ENCODE measurements at regions not wholly inside any gene's neighbourhood (a gene's known extent, or its start where the extent isn't known, plus 50 kb on each side); places are given as distances from the start of the nearest gene placed in this dataset.

DNA sequence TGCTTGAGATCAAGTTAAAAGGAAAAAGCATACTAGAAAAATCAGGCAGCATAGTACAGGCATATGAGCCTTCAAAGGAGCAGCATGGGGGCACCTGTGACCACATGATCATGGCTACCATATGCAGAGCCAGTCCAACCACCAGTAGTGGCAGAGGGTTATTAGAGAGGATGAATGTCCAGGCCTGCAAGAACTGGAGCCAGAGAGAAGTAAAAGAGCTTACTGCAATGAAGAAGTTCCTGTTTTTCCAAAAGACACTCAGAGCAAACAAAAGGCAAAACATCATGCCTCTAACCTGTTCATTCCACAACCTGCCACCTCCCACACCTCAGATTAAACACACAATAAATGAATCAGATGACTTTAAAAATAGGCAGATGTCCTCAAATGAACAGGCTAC lies 99.6 kb upstream of the NAMPT start:
- Histone ChIP-seq H3F3A (ENCODE audit: insufficient read depth, low read length) (no peaks in the 10 kb centered on the region), H3K27ac (ENCODE audit: low read depth, low read length, poor library complexity, severe bottlenecking) (no peak overlapping the region), H4K20me1 (ENCODE audit: insufficient read depth, low read length) (no peaks in the 10 kb centered on the region)

DNA sequence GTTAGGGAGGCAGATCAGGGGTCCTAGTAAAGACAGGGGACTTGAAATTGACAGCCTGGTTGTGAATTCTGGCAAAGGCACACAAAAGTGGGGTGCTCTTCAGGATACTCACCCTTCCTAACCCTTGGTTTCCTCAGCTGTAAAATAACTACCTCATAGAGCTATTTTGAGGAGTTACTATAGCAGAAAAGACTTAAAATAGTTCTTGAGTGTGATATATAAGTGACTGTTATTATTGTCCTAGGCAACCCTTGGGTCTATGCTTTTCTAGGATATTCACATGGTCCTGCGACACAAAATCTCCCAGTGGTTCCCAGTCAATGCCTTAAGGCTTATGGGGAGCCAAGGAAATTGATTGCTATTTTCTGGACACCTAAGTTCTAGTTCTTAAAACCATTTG lies 98.1 kb upstream of the NAMPT start:
- H3K27me3 ChIP-seq (ENCODE audit: insufficient read depth, low read length) = peaks cover 7% of the 10 kb centered on the region; the same call in 1 of the 2 replicates

More for the DNA sequence above, 99.6 kb upstream of the NAMPT start:
- H3K9me2 ChIP-seq (ENCODE audit: low read depth, low read length) = no peaks in the 10 kb centered on the region
- no peaks in the 10 kb centered on the region for H3K9me3 ChIP-seq (ENCODE audit: low read length)
- no peak overlapping the region for H3K4me3 ChIP-seq (ENCODE audit: low read depth, low read length, poor library complexity, severe bottlenecking)
- TF ChIP-seq EZH2 (IDR thresholded peaks at IDR 0.05; ENCODE audit: borderline replicate concordance, low read length) = no peak
- TF ChIP-seq, protein P1, sequence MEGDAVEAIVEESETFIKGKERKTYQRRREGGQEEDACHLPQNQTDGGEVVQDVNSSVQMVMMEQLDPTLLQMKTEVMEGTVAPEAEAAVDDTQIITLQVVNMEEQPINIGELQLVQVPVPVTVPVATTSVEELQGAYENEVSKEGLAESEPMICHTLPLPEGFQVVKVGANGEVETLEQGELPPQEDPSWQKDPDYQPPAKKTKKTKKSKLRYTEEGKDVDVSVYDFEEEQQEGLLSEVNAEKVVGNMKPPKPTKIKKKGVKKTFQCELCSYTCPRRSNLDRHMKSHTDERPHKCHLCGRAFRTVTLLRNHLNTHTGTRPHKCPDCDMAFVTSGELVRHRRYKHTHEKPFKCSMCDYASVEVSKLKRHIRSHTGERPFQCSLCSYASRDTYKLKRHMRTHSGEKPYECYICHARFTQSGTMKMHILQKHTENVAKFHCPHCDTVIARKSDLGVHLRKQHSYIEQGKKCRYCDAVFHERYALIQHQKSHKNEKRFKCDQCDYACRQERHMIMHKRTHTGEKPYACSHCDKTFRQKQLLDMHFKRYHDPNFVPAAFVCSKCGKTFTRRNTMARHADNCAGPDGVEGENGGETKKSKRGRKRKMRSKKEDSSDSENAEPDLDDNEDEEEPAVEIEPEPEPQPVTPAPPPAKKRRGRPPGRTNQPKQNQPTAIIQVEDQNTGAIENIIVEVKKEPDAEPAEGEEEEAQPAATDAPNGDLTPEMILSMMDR (IDR thresholded peaks at IDR 0.05; ENCODE audit: low read length) = no peak
- no peaks in the 10 kb centered on the region for H3K79me2 ChIP-seq (ENCODE audit: insufficient read depth, low read length)
- H3K4me2 ChIP-seq (ENCODE audit: low read length) = no peak overlapping the region
- H2AFZ ChIP-seq (ENCODE audit: low read length) = no peak overlapping the region
- H3K9ac ChIP-seq (ENCODE audit: low read length) = no peak overlapping the region
- H3K36me3 ChIP-seq (ENCODE audit: insufficient read depth, low read length) = no peaks in the 10 kb centered on the region
- H3K4me1 ChIP-seq (ENCODE audit: insufficient read depth, low read length, severe bottlenecking) = no peaks in the 10 kb centered on the region
- H3K27me3 ChIP-seq (ENCODE audit: insufficient read depth, low read length) = peaks cover 7% of the 10 kb centered on the region

DNA sequence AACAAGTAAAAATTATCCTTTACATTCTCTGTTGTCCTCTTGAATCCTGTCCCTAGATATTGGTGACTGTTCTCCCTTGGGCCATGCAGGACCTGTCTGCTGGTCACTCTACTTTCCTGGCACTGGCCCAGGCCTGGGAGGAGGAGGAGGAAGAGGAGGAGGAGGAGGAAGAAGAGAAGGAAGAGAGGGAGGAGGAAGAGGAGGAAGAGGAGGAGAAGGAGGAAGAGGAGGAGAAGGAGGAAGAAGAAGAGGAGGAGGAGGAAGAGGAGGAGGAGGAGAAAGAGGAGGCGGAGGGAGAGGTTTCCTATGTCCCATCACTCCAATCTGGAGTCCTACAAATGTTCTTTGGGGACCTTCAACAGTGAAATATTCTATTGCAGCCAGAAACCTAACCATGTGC lies 97.3 kb upstream of the NAMPT start:
- Histone ChIP-seq H3K27me3 (ENCODE audit: insufficient read depth, low read length) (peaks cover 7% of the 10 kb centered on the region; the same call in 1 of the 2 replicates), H3K9me3 (ENCODE audit: low read length) (no peaks in the 10 kb centered on the region), H3K4me3 (ENCODE audit: low read depth, low read length, poor library complexity, severe bottlenecking) (no peak overlapping the region), H3K9me2 (ENCODE audit: low read depth, low read length) (no peaks in the 10 kb centered on the region), H2AFZ (ENCODE audit: low read length) (no peak overlapping the region), H4K20me1 (ENCODE audit: insufficient read depth, low read length) (no peaks in the 10 kb centered on the region), H3K79me2 (ENCODE audit: insufficient read depth, low read length) (no peaks in the 10 kb centered on the region), H3K4me1 (ENCODE audit: insufficient read depth, low read length, severe bottlenecking) (no peaks in the 10 kb centered on the region), H3K27ac (ENCODE audit: low read depth, low read length, poor library complexity, severe bottlenecking) (no peak overlapping the region), H3K9ac (ENCODE audit: low read length) (no peak overlapping the region), H3F3A (ENCODE audit: insufficient read depth, low read length) (no peaks in the 10 kb centered on the region), H3K36me3 (ENCODE audit: insufficient read depth, low read length) (no peaks in the 10 kb centered on the region), H3K4me2 (ENCODE audit: low read length) (no peak overlapping the region)
- TF ChIP-seq EZH2 (IDR thresholded peaks at IDR 0.05; ENCODE audit: borderline replicate concordance, low read length) = no peak
- TF ChIP-seq, protein P1 (IDR thresholded peaks at IDR 0.05; ENCODE audit: low read length) = no peak

More for the DNA sequence above, 98.1 kb upstream of the NAMPT start:
- no peaks in the 10 kb centered on the region for H4K20me1 ChIP-seq (ENCODE audit: insufficient read depth, low read length)
- H3K4me2 ChIP-seq (ENCODE audit: low read length) = no peak overlapping the region
- H3K27ac ChIP-seq (ENCODE audit: low read depth, low read length, poor library complexity, severe bottlenecking) = no peak overlapping the region
- H3K9me2 ChIP-seq (ENCODE audit: low read depth, low read length) = no peaks in the 10 kb centered on the region
- H3F3A ChIP-seq (ENCODE audit: insufficient read depth, low read length) = no peaks in the 10 kb centered on the region
- no peaks in the 10 kb centered on the region for H3K36me3 ChIP-seq (ENCODE audit: insufficient read depth, low read length)
- H3K9ac ChIP-seq (ENCODE audit: low read length) = no peak overlapping the region
- no peaks in the 10 kb centered on the region for H3K4me1 ChIP-seq (ENCODE audit: insufficient read depth, low read length, severe bottlenecking)
- H3K9me3 ChIP-seq (ENCODE audit: low read length) = no peaks in the 10 kb centered on the region
- TF ChIP-seq, protein P1 (IDR thresholded peaks at IDR 0.05; ENCODE audit: low read length) = no peak
- TF ChIP-seq EZH2 (IDR thresholded peaks at IDR 0.05; ENCODE audit: borderline replicate concordance, low read length) = no peak
- no peak overlapping the region for H2AFZ ChIP-seq (ENCODE audit: low read length)
- no peak overlapping the region for H3K4me3 ChIP-seq (ENCODE audit: low read depth, low read length, poor library complexity, severe bottlenecking)
- H3K79me2 ChIP-seq (ENCODE audit: insufficient read depth, low read length) = no peaks in the 10 kb centered on the region
